ENCODE measurements at regions not wholly inside any gene's neighbourhood (a gene's known extent, or its start where the extent isn't known, plus 50 kb on each side); places are given as distances from the start of the nearest gene placed in this dataset.
"Not testable (repeated sequence)": the region's sequence is repeated elsewhere in the genome, so short reads cannot be mapped to it uniquely, and the experiment has no call there.

DNA sequence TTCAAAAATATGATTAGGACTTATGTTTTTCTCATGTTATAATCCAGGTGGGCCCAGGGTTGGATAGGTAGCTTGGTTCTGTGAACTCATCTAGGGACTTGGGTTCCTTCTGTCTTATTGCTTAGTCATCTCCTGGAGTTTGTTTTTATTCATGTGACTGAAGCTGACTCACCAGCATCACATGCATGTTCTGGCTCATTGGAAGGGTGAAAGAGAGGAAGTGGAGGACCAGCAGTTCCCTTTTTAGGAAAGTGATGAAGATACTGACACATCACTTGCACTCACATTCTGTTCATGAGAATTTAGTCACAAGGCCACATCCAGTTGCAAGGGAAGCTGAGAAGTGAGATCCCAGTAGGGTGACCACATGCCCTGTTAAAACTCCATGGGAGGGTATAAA is 95.9 kb downstream of the NPIPB5 start:
- H3K27ac ChIP-seq (ENCODE audit: low read depth, low read length); H3K27me3 ChIP-seq (ENCODE audit: control insufficient read depth in 5 of 5, insufficient read depth in 4 of 5, low read length in 5 of 5); H3K9ac ChIP-seq (ENCODE audit: low read length in 5 of 5): not testable (repeated sequence)

DNA sequence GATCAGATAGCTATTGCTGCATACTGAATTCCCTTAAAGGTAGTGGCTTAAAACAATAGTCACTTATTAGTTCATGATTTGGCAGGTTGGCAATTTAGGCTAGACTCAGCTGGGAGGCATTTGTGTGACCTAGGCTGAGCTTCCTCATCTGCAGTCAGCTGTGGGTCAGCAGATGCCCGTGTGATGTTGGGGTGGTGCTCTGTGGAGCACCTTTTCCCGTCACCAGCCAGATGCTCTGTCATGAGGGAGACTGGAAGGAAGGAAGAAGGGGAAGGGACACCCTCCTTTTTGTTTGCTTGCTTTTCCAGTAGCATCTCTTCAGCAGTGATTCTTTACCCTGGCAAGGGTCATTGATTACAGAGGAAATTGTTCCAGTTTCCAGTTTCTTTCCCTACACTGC is 99.1 kb downstream of the NPIPB5 start:
- not testable (repeated sequence) for H3K9ac ChIP-seq (ENCODE audit: low read length in 5 of 5); H3K4me1 ChIP-seq (ENCODE audit: control insufficient read depth in 5 of 5, insufficient read depth in 5 of 5, low read length in 5 of 5); H3K27me3 ChIP-seq (ENCODE audit: control insufficient read depth in 5 of 5, insufficient read depth in 4 of 5, low read length in 5 of 5); H3K4me3 ChIP-seq (ENCODE audit: low read depth in 1 of 5, low read length in 5 of 5); H3K27ac ChIP-seq (ENCODE audit: low read depth, low read length); H3K36me3 ChIP-seq (ENCODE audit: control insufficient read depth in 5 of 5, insufficient read depth in 5 of 5, low read length in 5 of 5)
- peaks cover 3 to 10% (median 8%) of the 10 kb centered on the region in 5 donors for H3K9me3 ChIP-seq (ENCODE audit: control insufficient read depth in 5 of 5, low read length in 5 of 5)

More for the DNA sequence above, 95.9 kb downstream of the NPIPB5 start:
- H3K9me3 ChIP-seq (ENCODE audit: control insufficient read depth in 5 of 5, low read length in 5 of 5); H3K36me3 ChIP-seq (ENCODE audit: control insufficient read depth in 5 of 5, insufficient read depth in 5 of 5, low read length in 5 of 5); H3K4me3 ChIP-seq (ENCODE audit: low read depth in 1 of 5, low read length in 5 of 5); H3K4me1 ChIP-seq (ENCODE audit: control insufficient read depth in 5 of 5, insufficient read depth in 5 of 5, low read length in 5 of 5): not testable (repeated sequence)

DNA sequence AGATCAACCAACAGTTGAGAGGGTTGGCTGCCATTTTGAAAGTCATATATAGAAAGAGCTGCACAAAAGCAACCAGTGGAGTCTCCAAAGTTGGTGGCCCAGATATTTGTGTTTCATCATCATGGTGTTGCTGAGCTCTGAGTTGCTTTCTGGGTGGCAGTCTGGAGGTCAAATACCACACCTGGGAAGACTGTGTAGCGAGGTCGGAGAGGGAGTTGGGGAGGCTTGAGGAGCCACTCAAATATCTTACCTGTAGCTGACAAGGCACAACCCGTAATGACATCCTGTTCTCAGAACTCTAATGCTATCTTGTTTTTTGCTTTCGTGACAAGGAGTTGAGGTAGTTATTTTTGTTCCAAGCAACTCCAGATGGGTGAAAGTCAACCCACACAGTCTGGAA is 100.4 kb downstream of the NPIPB5 start:
- peaks cover 3 to 11% (median 8%) of the 10 kb centered on the region in 5 donors for H3K9me3 ChIP-seq (ENCODE audit: control insufficient read depth in 5 of 5, low read length in 5 of 5)
- H3K4me3 ChIP-seq (ENCODE audit: low read depth in 1 of 5, low read length in 5 of 5); H3K4me1 ChIP-seq (ENCODE audit: control insufficient read depth in 5 of 5, insufficient read depth in 5 of 5, low read length in 5 of 5); H3K27me3 ChIP-seq (ENCODE audit: control insufficient read depth in 5 of 5, insufficient read depth in 4 of 5, low read length in 5 of 5); H3K9ac ChIP-seq (ENCODE audit: low read length in 5 of 5); H3K36me3 ChIP-seq (ENCODE audit: control insufficient read depth in 5 of 5, insufficient read depth in 5 of 5, low read length in 5 of 5); H3K27ac ChIP-seq (ENCODE audit: low read depth, low read length): not testable (repeated sequence)

DNA sequence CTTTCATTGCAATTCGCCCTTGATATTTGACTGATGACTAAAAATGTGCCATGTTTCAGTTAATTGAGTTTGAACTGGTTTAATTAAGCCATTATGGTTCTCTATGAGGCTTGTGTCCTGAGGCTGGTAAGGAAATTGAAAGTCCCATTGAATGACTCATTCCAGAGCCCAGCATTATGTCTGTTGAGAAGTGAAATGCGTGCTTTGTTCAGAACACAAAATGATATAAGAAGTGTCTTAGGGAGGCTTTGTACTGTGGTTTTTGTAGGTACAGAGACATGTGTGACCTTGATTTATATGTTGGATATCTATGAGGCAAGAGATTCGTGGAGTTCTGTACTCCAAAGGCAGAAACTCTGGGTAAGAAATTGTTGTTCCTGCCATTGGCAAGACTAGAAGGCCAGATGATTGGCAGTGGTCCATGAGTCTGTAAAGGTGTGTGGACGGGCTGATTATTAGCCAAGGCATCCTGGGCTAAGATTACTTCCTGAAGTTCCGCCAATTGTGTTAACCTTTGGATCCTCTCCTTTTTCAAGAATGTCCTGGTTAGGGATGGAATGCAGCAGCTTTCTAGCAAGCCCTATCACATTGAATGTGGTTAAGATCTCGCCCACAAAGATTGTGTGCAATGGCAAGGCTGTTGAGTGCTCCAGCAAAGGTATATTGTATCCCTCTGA is 103.7 kb downstream of the NPIPB5 start:
- H3K27me3 ChIP-seq (ENCODE audit: control insufficient read depth in 5 of 5, insufficient read depth in 4 of 5, low read length in 5 of 5): peaks cover 0 to 3% (median 0%) of the 10 kb centered on the region in 5 donors
- no peak overlapping the region for H3K4me3 ChIP-seq (ENCODE audit: low read depth in 1 of 5, low read length in 5 of 5)
- H3K9ac ChIP-seq (ENCODE audit: low read length in 5 of 5): no peak overlapping the region
- H3K27ac ChIP-seq (ENCODE audit: low read depth, low read length): no peak overlapping the region
- peaks cover 3 to 11% (median 8%) of the 10 kb centered on the region in 5 donors for H3K9me3 ChIP-seq (ENCODE audit: control insufficient read depth in 5 of 5, low read length in 5 of 5)
- H3K4me1 ChIP-seq (ENCODE audit: control insufficient read depth in 5 of 5, insufficient read depth in 5 of 5, low read length in 5 of 5): no peaks in the 10 kb centered on the region
- H3K36me3 ChIP-seq (ENCODE audit: control insufficient read depth in 5 of 5, insufficient read depth in 5 of 5, low read length in 5 of 5): no peaks in the 10 kb centered on the region

DNA sequence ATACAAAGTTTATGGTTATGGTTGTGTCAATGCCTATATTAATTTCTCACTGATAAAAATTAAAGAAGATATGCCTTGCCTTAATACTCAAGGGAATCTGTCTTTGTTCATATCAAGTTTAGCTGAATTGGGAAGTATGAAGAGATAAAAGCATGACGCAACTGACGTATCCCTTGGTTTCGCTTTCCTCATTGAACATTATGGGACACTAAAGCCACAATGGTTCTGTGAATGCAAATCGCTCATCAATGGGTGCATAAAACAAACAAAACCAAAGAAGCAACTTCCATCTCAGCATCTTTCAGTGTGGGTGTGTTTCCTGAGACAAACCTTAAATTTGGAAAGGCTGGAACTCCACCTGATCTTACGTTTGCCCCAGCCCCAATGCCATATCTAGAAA is 108.2 kb downstream of the NPIPB5 start:
- H3K9me3 ChIP-seq (ENCODE audit: control insufficient read depth in 5 of 5, low read length in 5 of 5): peaks cover 2 to 11% (median 7%) of the 10 kb centered on the region in 5 donors
- no peak overlapping the region for H3K27ac ChIP-seq (ENCODE audit: low read depth, low read length)
- no peak overlapping the region for H3K9ac ChIP-seq (ENCODE audit: low read length in 5 of 5)
- peaks cover 0 to 4% (median 0%) of the 10 kb centered on the region in 5 donors for H3K27me3 ChIP-seq (ENCODE audit: control insufficient read depth in 5 of 5, insufficient read depth in 4 of 5, low read length in 5 of 5)
- no peaks in the 10 kb centered on the region for H3K4me1 ChIP-seq (ENCODE audit: control insufficient read depth in 5 of 5, insufficient read depth in 5 of 5, low read length in 5 of 5)
- H3K36me3 ChIP-seq (ENCODE audit: control insufficient read depth in 5 of 5, insufficient read depth in 5 of 5, low read length in 5 of 5): no peaks in the 10 kb centered on the region
- no peak overlapping the region for H3K4me3 ChIP-seq (ENCODE audit: low read depth in 1 of 5, low read length in 5 of 5)

DNA sequence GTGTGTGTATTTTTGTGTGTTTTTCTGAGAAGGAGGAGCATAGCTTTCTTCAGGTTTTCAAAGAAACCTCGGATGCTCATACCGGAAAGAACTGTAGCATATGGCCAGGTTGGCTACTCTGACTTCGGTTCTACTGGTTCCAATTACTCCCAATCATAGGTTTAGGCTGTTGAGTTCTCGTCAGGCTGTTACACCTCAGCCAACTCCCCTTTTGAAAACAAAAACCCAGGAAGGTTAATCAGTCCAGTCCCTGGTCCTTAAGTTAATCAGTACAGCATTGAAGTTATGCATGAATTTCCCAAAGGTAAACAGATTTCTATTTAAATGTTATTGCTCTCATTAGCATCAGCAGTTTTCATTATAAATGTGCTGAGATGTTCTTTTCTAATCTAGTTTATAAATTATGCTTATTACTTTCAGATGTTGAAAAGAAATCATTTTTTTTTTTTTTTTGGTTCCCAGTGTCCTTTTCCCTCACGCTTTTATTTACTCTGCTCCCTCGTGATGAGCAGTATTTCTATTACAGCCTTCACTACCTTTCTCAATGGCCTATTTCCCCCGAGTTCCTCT is 111.0 kb downstream of the NPIPB5 start:
- Histone ChIP-seq H3K4me3 (ENCODE audit: low read depth in 1 of 5, low read length in 5 of 5) (no peak overlapping the region), H3K9ac (ENCODE audit: low read length in 5 of 5) (no peak overlapping the region), H3K36me3 (ENCODE audit: control insufficient read depth in 5 of 5, insufficient read depth in 5 of 5, low read length in 5 of 5) (no peaks in the 10 kb centered on the region), H3K27ac (ENCODE audit: low read depth, low read length) (no peak overlapping the region), H3K27me3 (ENCODE audit: control insufficient read depth in 5 of 5, insufficient read depth in 4 of 5, low read length in 5 of 5) (peaks cover 0 to 10% (median 0%) of the 10 kb centered on the region in 5 donors), H3K4me1 (ENCODE audit: control insufficient read depth in 5 of 5, insufficient read depth in 5 of 5, low read length in 5 of 5) (no peaks in the 10 kb centered on the region), H3K9me3 (ENCODE audit: control insufficient read depth in 5 of 5, low read length in 5 of 5) (peaks cover 0 to 9% (median 3%) of the 10 kb centered on the region in 5 donors)

DNA sequence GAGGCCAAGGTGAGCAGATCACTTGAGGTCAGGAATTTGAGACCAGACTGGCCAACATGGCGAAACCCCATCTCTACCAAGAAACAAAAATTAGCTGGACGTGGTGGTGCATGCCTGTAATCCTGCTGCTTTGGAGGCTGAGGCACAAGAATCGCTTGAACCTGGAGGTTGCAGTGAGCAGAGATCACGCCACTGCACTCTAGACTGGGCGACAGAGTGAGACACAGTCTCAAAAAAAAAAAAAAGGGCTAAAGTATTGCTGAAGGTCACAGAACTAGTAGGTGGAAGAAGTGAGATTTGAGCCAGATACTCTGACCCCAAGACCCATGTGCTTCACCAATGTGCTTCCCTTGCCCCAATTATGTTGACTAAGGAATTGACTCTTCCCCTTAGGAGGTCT is 112.0 kb downstream of the NPIPB5 start:
- Histone ChIP-seq H3K9me3 (ENCODE audit: control insufficient read depth in 5 of 5, low read length in 5 of 5) (peaks cover 0 to 9% (median 3%) of the 10 kb centered on the region in 5 donors), H3K4me3 (ENCODE audit: low read depth in 1 of 5, low read length in 5 of 5) (no peak overlapping the region), H3K9ac (ENCODE audit: low read length in 5 of 5) (no peak overlapping the region), H3K36me3 (ENCODE audit: control insufficient read depth in 5 of 5, insufficient read depth in 5 of 5, low read length in 5 of 5) (no peaks in the 10 kb centered on the region), H3K4me1 (ENCODE audit: control insufficient read depth in 5 of 5, insufficient read depth in 5 of 5, low read length in 5 of 5) (no peaks in the 10 kb centered on the region), H3K27ac (ENCODE audit: low read depth, low read length) (no peak overlapping the region), H3K27me3 (ENCODE audit: control insufficient read depth in 5 of 5, insufficient read depth in 4 of 5, low read length in 5 of 5) (peaks cover 0 to 12% (median 0%) of the 10 kb centered on the region in 5 donors)

DNA sequence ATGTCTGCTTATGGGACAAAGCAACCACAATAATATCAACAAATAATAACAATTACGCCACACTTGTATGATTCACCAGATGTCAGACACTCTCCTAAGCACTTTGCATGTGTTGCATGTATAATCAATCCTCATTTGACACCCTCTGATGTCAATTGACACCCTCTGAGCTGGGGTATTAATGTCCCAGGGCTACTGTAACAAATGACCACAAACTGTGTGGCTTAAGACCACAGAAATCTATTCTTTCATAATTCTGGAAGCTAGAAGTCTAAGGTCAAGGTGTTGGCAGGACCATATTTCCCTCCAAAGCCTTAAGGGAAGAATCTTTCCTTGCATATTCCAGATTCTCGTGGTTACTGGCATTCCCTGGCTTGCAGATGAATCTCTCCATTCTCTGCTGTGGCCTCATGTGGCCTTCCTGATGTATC is 112.7 kb downstream of the NPIPB5 start:
- peaks cover 0 to 9% (median 3%) of the 10 kb centered on the region in 5 donors for H3K9me3 ChIP-seq (ENCODE audit: control insufficient read depth in 5 of 5, low read length in 5 of 5)
- no peak overlapping the region for H3K9ac ChIP-seq (ENCODE audit: low read length in 5 of 5)
- no peak overlapping the region for H3K27ac ChIP-seq (ENCODE audit: low read depth, low read length)
- no peaks in the 10 kb centered on the region for H3K36me3 ChIP-seq (ENCODE audit: control insufficient read depth in 5 of 5, insufficient read depth in 5 of 5, low read length in 5 of 5)
- peaks cover 0 to 12% (median 0%) of the 10 kb centered on the region in 5 donors for H3K27me3 ChIP-seq (ENCODE audit: control insufficient read depth in 5 of 5, insufficient read depth in 4 of 5, low read length in 5 of 5)
- H3K4me1 ChIP-seq (ENCODE audit: control insufficient read depth in 5 of 5, insufficient read depth in 5 of 5, low read length in 5 of 5): no peaks in the 10 kb centered on the region
- H3K4me3 ChIP-seq (ENCODE audit: low read depth in 1 of 5, low read length in 5 of 5): no peak overlapping the region

DNA sequence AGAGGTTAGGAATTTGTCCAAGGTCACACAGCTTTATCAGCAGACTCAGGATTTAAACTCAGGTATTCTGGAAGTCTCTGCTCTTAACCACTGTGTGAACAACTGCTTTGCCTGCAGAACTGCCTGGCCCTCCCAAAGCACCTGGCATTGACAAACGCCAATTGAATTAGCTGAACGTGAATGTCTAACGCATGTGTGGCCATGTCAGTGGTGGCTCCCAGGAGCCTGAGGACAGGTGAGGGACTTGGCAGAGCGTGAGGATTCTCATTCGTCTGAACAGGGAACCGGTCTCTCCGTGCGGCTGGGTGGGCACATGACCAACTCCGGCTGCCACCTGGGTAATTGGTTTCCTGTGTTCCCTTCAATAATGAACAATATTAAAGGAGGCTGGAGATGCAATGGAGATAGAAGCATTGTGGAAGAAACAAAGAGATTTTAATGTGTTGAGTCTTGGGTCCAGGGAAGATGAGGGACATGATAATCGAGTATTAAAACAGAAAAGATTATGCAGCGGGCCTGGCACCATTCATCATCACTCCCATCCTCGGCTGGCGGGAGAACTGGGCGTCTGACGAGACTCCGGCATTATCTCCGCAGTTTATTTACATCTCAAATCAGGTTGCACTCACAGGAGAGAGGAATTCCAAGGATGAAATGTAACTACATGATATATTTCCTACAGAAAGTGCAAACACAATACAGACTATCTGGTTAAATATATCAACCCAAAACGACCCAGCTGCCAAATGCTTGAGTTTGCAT is 113.5 kb downstream of the NPIPB5 start:
- Histone ChIP-seq H3K9ac (ENCODE audit: low read length in 5 of 5) (no peak overlapping the region), H3K36me3 (ENCODE audit: control insufficient read depth in 5 of 5, insufficient read depth in 5 of 5, low read length in 5 of 5) (no peaks in the 10 kb centered on the region), H3K27me3 (ENCODE audit: control insufficient read depth in 5 of 5, insufficient read depth in 4 of 5, low read length in 5 of 5) (peaks cover 0 to 12% (median 0%) of the 10 kb centered on the region in 5 donors), H3K4me1 (ENCODE audit: control insufficient read depth in 5 of 5, insufficient read depth in 5 of 5, low read length in 5 of 5) (no peaks in the 10 kb centered on the region), H3K4me3 (ENCODE audit: low read depth in 1 of 5, low read length in 5 of 5) (no peak overlapping the region), H3K27ac (ENCODE audit: low read depth, low read length) (no peak overlapping the region), H3K9me3 (ENCODE audit: control insufficient read depth in 5 of 5, low read length in 5 of 5) (peaks cover 0 to 9% (median 3%) of the 10 kb centered on the region in 5 donors)

Measured in subcutaneous abdominal adipose tissue (tissue), 5 donors.